ENCODE measurements at regions not wholly inside any gene's neighbourhood (a gene's known extent, or its start where the extent isn't known, plus 50 kb on each side); places are given as distances from the start of the nearest gene placed in this dataset.

- TF ChIP-seq CTCF (IDR thresholded peaks at IDR 0.05) (no peak), TCF7 (CRISPR knock-in tag; IDR thresholded peaks at IDR 0.05; ENCODE audit: low read depth) (no peak), ZNF671 (CRISPR knock-in tag; IDR thresholded peaks at IDR 0.05) (no peak), ZBTB21 (CRISPR knock-in tag; IDR thresholded peaks at IDR 0.05; ENCODE audit: borderline replicate concordance) (no peak), ZNF425 (CRISPR knock-in tag; conservative IDR thresholded peaks at IDR 0.05) (no peak), MAX (CRISPR knock-in tag; IDR thresholded peaks at IDR 0.05) (no peak)
Measured at GRCh38 chr12:75579552-75579951, 68.1 kb upstream of the KRR1 start.

Data from WTC11 (cell line).